HepG2 (cell line): ENCODE measurements at regions not wholly inside any gene's neighbourhood (a gene's known extent, or its start where the extent isn't known, plus 50 kb on each side); places are given as distances from the start of the nearest gene placed in this dataset.

Experiments
- AHDC1 ChIP-seq: sonication (generic); formaldehyde crosslinking; IDR thresholded peaks from 2 replicates; pipeline ENCODE4 v1.5.1; 2020; ENCODE audit warnings: mild to moderate bottlenecking, missing genetic modification reagents, borderline replicate concordance
- CEBPB ChIP-seq: IDR thresholded peaks from 2 replicates; pipeline ENCODE4 v1.6.1; 2011; ENCODE audit warnings: low read depth, low read length, improper control_type of control experiment, borderline replicate concordance
- FOXA3 ChIP-seq: IDR thresholded peaks from 2 replicates; pipeline ENCODE4 v1.6.1; 2016; ENCODE audit warnings: missing genetic modification reagents, missing compliant biosample characterization
- KDM3A ChIP-seq: IDR thresholded peaks from 2 replicates; pipeline ENCODE4 v1.6.1; 2018; ENCODE audit warnings: low read depth, missing compliant biosample characterization
- KMT2B ChIP-seq: IDR thresholded peaks from 2 replicates; pipeline ENCODE4 v1.6.1; 2016; ENCODE audit warnings: missing genetic modification reagents, missing compliant biosample characterization
- MIER3 ChIP-seq: IDR thresholded peaks from 2 replicates; pipeline ENCODE4 v1.6.1; 2016; ENCODE audit warnings: missing compliant biosample characterization, borderline replicate concordance
- NFAT5 ChIP-seq: sonication (generic); formaldehyde crosslinking; IDR thresholded peaks from 2 replicates; pipeline ENCODE4 v1.4.0; 2020; ENCODE audit warnings: missing genetic modification reagents
- NR2F2 ChIP-seq: IDR thresholded peaks from 2 replicates; pipeline ENCODE4 v1.6.1; 2012; ENCODE audit warnings: low read depth, inconsistent platforms, borderline replicate concordance
- TCF7L2 ChIP-seq: IDR thresholded peaks from 2 replicates; pipeline ENCODE4 v1.6.1; 2011; ENCODE audit warnings: mild to moderate bottlenecking, low read depth, low read length, moderate library complexity
- ZEB1 ChIP-seq: IDR thresholded peaks from 2 replicates; pipeline ENCODE4 v1.6.1; 2012; ENCODE audit warnings: mild to moderate bottlenecking, low read depth, inconsistent platforms; ENCODE audit not compliant: insufficient replicate concordance
- ZMYM4 ChIP-seq: sonication (generic); formaldehyde crosslinking; IDR thresholded peaks from 2 replicates; pipeline ENCODE4 v1.8.1; 2023; ENCODE audit warnings: mild to moderate bottlenecking, missing genetic modification reagents
- ZNF230 ChIP-seq: sonication (generic); formaldehyde crosslinking; IDR thresholded peaks from 2 replicates; pipeline ENCODE4 v1.4.0; 2020; ENCODE audit warnings: mild to moderate bottlenecking, missing genetic modification reagents
- ZNF3 ChIP-seq: IDR thresholded peaks from 2 replicates; pipeline ENCODE4 v1.7.0; 2017; ENCODE audit warnings: inconsistent platforms
- ZNF564 ChIP-seq: sonication (generic); formaldehyde crosslinking; IDR thresholded peaks from 2 replicates; pipeline ENCODE4 v1.8.1; 2023; ENCODE audit warnings: mild to moderate bottlenecking, missing genetic modification reagents
- ZNF609 ChIP-seq: sonication (generic); formaldehyde crosslinking; IDR thresholded peaks from 2 replicates; pipeline ENCODE4 v1.4.0; 2020; ENCODE audit warnings: mild to moderate bottlenecking, missing genetic modification reagents, borderline replicate concordance
- ZSCAN9 ChIP-seq: IDR thresholded peaks from 2 replicates; pipeline ENCODE4 v1.6.1; 2016; ENCODE audit warnings: borderline replicate concordance

GRCh38 chr9:129560881-129561306, 60.0 kb downstream of the C9orf50 start (continued):
- TF ChIP-seq ZEB1 (no peak), ZNF609 (0 out of 2 replicates have a peak, but pooled peaks have one; percentile 26), ZNF230 (CRISPR knock-in tag) (no peak), MIER3 (CRISPR knock-in tag) (no peak), KMT2B (CRISPR knock-in tag) (no peak), NR2F2 (no peak), ZSCAN9 (CRISPR knock-in tag) (no peak), ZMYM4 (CRISPR knock-in tag) (no peak), NFAT5 (CRISPR knock-in tag) (no peak), ZNF564 (CRISPR knock-in tag) (no peak), AHDC1 (CRISPR knock-in tag) (no peak), FOXA3 (peak; percentile 25; the same call in 1 of the 2 replicates), ZNF3 (CRISPR knock-in tag) (no peak), TCF7L2 (no peak), KDM3A (no peak), CEBPB (peak; percentile 71; the same call in 1 of the 2 replicates)
